ENCODE measurements at regions not wholly inside any gene's neighbourhood (a gene's known extent, or its start where the extent isn't known, plus 50 kb on each side); places are given as distances from the start of the nearest gene placed in this dataset.

DNA sequence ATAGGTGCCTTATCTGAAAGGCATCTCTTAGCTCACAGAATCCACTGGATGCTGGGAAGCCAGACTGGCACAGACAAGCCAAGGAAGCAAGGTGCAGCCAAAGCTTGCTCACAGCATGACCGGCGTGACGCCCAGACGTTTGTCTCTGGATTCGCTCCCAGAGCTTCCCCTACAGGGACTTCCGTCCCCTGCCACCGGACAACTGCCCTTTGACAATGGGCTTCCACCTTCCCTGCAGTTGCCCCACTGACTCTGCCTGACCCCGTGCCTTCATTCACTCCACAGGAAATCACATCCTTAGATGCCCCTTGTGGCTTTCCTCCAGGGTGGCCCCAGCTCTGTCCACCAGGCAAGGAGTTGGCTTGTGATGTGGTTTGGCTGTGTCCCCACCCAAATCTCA lies 94.8 kb upstream of the CDH4 start:
- no peaks in the 10 kb centered on the region for H3K27me3 Mint-ChIP-seq
- CTCF ChIA-PET = no interaction called here
- no peaks in the 10 kb centered on the region for H3K36me3 Mint-ChIP-seq (ENCODE audit: low read depth)
- no peak overlapping the region for H3K4me3 Mint-ChIP-seq
- H3K9me3 Mint-ChIP-seq = peaks cover 3% of the 10 kb centered on the region
- POLR2A ChIA-PET = no interaction called here
- no peak overlapping the region for H3K27ac Mint-ChIP-seq
- peaks cover 2% of the 10 kb centered on the region for H3K4me1 Mint-ChIP-seq
- DNase-seq = no peak

DNA sequence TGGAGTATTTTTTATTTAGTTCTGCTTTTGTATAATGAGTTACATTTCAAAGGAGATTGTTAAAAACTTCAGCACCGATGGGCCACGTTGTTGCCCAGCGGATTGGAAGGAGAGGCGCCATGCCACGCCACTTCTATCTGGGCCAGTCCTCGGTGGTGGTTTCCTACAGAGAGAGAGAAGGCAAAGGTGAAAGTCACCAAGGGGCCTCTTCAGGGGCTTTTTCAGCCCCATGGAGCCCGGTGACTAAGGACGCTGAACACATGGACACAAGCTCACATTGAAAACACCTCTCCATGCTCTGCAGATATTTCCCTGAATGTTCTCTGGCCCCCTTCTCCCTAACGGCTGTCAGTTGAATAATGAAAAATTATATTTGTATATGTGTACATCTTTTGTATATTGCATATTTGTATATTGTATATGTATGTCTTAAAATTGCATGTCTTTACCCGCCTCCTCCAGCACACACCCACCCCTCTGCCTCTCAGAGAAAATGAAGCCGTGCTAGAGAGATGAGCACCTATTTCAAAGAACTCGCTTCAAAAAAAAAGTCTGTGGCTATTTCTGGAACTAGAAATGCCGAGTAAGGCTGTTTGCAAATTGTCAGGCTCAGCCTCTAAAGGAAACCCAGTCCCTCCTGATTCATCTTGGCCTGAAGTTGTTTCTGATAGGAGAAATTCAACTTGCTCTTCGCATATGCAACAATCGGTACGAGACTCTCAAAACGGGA lies 91.9 kb upstream of the CDH4 start:
- CTCF ChIA-PET = no interaction called here
- Mint-ChIP-seq H3K27ac (no peak overlapping the region), H3K27me3 (no peaks in the 10 kb centered on the region), H3K9me3 (peaks cover 3% of the 10 kb centered on the region), H3K36me3 (ENCODE audit: low read depth) (no peaks in the 10 kb centered on the region), H3K4me1 (peaks cover 2% of the 10 kb centered on the region), H3K4me3 (no peak overlapping the region)
- DNase-seq = no peak
- POLR2A ChIA-PET = no interaction called here

DNA sequence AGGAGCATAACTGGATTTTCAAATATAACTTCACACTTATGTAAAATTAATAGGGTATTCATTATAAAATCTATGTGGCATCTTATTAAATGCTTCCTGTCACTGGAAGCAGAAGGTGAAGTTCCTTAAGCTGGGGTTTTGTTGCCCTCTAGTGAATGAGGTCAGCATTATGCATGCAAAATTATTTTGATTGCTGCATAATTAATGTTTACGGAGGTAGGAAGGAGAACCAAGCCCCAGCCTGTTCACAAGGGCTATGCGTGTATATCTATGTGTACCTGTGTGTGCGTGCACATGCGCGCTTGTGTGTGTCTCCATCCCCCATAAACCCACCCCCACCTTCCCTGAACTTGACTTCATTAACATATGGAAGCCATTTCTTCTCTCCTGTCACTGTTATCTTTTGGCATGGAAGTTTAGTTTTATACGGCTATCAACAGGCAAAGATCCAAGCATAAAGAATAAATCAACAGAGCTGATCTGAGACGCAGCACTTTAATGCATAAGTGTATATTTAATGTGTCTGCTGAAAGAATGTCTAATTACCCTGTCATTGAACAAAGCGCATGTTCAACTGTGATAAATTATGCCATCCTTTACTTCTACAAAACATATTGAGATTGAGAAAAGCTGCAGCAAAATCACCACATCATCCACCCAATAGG lies 90.2 kb upstream of the CDH4 start:
- Mint-ChIP-seq H3K27ac (no peak overlapping the region), H3K9me3 (peaks cover 3% of the 10 kb centered on the region), H3K4me3 (no peak overlapping the region), H3K4me1 (peaks cover 2% of the 10 kb centered on the region), H3K27me3 (no peaks in the 10 kb centered on the region), H3K36me3 (ENCODE audit: low read depth) (no peaks in the 10 kb centered on the region)
- ChIA-PET CTCF (no interaction called here), POLR2A (no interaction called here)
- no peak for DNase-seq

DNA sequence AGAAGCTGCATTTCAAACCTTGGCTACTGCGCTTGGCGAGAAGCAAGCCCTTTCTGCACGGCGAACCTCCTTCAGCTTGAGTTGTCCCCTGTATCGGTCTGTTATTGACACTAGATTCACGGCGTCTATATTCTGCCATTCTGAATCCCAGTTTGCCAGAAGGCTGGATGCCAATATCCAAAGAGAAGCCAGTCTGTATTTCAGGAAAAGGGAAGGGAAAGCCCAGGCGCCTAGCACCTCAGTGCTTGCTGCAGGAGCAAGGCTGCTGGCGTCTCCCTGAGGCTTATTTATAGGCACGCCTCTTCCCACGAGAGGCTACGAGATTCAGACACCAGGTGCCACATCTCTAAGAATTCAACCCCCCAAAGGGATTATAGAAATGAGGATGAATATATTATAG lies 89.6 kb upstream of the CDH4 start:
- H3K4me3 Mint-ChIP-seq = no peak overlapping the region
- H3K27ac Mint-ChIP-seq = no peak overlapping the region
- H3K9me3 Mint-ChIP-seq = peaks cover 3% of the 10 kb centered on the region
- ChIA-PET CTCF (no interaction called here), POLR2A (no interaction called here)
- peaks cover 2% of the 10 kb centered on the region for H3K4me1 Mint-ChIP-seq
- H3K27me3 Mint-ChIP-seq = no peaks in the 10 kb centered on the region
- no peaks in the 10 kb centered on the region for H3K36me3 Mint-ChIP-seq (ENCODE audit: low read depth)
- no peak for DNase-seq

DNA sequence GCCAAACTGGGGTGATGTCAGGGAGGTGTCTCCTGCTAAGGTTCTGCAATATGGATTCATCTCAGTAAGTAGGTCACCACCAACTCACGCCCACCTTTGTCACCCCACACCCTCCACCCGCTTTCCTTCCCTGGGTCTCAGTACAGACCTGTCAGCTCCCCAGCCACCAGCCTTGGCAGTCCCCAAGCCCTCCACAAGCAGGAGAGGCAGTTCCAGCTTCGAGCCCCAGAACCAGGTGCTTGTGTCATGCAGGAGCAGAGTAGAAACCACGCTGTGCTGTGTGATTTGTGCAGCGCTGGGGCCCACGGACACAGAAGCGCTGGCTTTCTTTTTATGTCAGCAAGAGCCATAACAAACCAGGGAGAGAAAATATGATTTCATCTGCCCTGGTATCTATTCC lies 89.0 kb upstream of the CDH4 start:
- Mint-ChIP-seq H3K27me3 (no peaks in the 10 kb centered on the region), H3K36me3 (ENCODE audit: low read depth) (no peaks in the 10 kb centered on the region), H3K27ac (no peak overlapping the region), H3K4me3 (no peak overlapping the region), H3K4me1 (peaks cover 2% of the 10 kb centered on the region), H3K9me3 (peaks cover 3% of the 10 kb centered on the region)
- no peak for DNase-seq
- ChIA-PET CTCF (no interaction called here), POLR2A (no interaction called here)

DNA sequence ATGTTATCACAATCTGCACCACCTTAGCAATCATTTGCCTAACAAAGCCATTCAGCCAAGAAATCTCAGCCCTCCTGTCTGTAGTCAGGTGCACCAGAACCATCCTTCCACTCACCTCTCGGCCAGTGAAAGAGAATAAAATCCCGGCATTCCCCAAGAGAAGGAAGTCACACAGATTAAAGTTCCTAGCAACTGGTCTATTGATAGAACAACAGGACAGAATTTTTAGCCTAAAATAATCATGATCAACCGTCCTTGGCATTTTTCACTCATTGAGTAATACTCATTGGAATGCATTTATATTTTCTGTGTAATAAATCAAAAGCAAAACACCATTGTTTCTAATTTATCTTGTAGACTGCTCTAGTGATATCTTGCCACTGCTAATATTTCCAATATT lies 85.7 kb upstream of the CDH4 start:
- no peaks in the 10 kb centered on the region for H3K4me1 Mint-ChIP-seq
- no peak overlapping the region for H3K4me3 Mint-ChIP-seq
- H3K27ac Mint-ChIP-seq = no peak overlapping the region
- ChIA-PET CTCF (no interaction called here), POLR2A (no interaction called here)
- H3K9me3 Mint-ChIP-seq = no peaks in the 10 kb centered on the region
- H3K36me3 Mint-ChIP-seq (ENCODE audit: low read depth) = no peaks in the 10 kb centered on the region
- DNase-seq = no peak
- H3K27me3 Mint-ChIP-seq = no peaks in the 10 kb centered on the region

DNA sequence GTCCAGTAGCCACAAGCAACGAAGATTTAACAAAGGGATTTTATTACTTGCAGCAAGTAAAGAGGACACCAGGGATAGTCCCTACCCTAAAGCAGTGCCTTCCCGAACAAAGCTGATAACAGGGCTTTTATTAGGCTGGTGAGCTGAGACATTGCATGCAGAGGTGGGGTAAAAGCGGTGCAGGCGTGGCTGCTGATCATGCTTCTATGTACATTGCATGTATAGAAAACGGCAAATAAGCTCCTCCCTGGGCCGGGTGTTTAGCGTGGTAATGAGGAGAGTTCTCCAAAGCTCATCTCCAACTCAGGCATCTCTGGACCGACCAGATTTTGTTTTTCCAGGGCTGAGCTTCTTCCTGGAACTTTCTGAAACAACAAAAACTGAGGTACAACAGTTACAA lies 83.5 kb upstream of the CDH4 start:
- DNase-seq = no peak
- H3K9me3 Mint-ChIP-seq = no peaks in the 10 kb centered on the region
- no peaks in the 10 kb centered on the region for H3K36me3 Mint-ChIP-seq (ENCODE audit: low read depth)
- POLR2A ChIA-PET = no interaction called here
- no peak overlapping the region for H3K4me3 Mint-ChIP-seq
- no peaks in the 10 kb centered on the region for H3K4me1 Mint-ChIP-seq
- CTCF ChIA-PET = no interaction called here
- no peaks in the 10 kb centered on the region for H3K27me3 Mint-ChIP-seq
- H3K27ac Mint-ChIP-seq = no peak overlapping the region

DNA sequence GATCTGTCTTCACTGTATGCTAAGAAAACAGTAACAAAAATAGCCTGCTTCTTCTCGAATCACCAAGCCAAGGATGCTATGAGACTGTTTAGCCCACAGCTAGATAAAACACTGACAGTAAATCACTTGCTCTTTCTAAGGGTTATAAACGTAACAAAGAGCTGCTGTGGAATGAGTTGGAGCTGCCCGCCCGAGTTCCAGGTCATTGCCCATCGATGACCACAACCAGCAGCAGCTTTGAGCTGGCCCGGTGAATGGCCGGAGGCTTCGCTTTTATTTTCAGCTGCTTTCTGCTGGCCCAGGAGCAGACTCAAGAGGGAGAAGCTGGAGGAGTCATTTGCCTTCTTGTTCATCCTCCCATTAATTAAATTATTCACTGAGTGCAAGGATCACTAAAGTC lies 82.2 kb upstream of the CDH4 start:
- Mint-ChIP-seq H3K4me3 (no peak overlapping the region), H3K36me3 (ENCODE audit: low read depth) (no peaks in the 10 kb centered on the region), H3K27ac (no peak overlapping the region), H3K9me3 (no peaks in the 10 kb centered on the region), H3K27me3 (no peaks in the 10 kb centered on the region), H3K4me1 (no peaks in the 10 kb centered on the region)
- no peak for DNase-seq
- CTCF ChIA-PET = no interaction called here
- POLR2A ChIA-PET = no interaction called here

DNA sequence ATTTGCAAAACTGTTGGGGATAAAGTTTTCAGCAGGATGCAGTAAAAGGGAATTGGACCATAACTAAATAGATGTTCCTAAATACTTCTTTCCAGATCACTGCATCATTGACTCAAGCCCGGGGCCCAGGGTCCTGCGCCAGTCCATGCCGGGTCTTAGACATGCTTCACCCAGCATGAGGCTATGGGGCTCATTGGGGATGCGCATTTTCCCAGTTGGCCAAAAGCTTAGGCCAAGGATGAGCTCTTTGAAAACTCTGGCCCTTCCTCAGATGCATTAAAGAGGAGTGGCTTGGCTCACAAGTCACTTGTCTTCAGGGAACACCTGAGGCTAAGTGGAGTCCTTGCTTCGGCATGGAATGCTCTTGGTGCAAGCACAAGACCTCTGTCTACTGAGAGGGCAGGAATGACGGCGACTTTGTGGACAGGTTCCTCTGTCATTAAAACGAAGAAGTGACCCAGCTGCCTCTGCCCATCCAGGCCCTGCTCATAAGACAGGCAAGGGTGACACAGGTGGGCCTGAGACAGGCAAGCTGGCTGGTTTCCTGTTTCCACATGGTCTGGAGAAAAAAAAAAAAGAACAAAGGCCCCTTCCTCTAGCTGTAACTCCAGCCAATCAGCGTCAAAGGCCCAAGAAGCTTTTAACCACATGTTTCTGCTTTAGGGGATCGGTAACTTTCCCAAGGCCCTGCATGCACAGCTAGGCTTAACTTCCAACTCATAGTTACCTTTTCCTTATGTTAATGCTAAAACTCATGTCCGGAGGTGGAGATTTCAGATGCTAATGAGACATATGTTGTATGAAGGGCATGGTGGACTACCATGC lies 81.4 kb upstream of the CDH4 start:
- H3K27me3 Mint-ChIP-seq = no peaks in the 10 kb centered on the region
- CTCF ChIA-PET = interaction anchor here (0.7 kb wide), 1 partner anchor 549 kb away, joined by 3 read pairs; no protein-coding TSS in a partner anchor
- no peak for DNase-seq
- H3K4me3 Mint-ChIP-seq = no peak overlapping the region
- no peak overlapping the region for H3K27ac Mint-ChIP-seq
- POLR2A ChIA-PET = no interaction called here
- no peaks in the 10 kb centered on the region for H3K9me3 Mint-ChIP-seq
- H3K4me1 Mint-ChIP-seq = no peaks in the 10 kb centered on the region
- no peaks in the 10 kb centered on the region for H3K36me3 Mint-ChIP-seq (ENCODE audit: low read depth)

DNA sequence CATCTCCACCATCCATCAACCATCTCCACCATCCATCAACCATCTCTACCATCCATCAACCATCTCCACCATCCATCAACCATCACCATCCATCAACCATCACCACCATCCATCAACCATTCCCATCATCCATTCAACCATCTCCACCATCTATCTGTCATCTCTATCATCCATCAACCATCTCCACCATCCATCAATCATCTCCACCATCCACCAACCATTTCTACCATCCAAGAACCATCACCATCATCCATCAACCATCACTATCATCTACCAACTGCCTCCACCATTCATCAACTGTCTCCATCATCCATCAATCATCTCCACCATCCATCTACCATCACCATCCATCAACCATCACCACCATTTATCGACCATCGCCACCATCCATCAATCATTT lies 78.8 kb upstream of the CDH4 start:
- Mint-ChIP-seq H3K4me3 (no peak overlapping the region), H3K4me1 (no peaks in the 10 kb centered on the region), H3K9me3 (no peaks in the 10 kb centered on the region), H3K36me3 (ENCODE audit: low read depth) (no peaks in the 10 kb centered on the region), H3K27ac (no peak overlapping the region), H3K27me3 (no peaks in the 10 kb centered on the region)
- no peak for DNase-seq
- POLR2A ChIA-PET = no interaction called here
- CTCF ChIA-PET = no interaction called here

DNA sequence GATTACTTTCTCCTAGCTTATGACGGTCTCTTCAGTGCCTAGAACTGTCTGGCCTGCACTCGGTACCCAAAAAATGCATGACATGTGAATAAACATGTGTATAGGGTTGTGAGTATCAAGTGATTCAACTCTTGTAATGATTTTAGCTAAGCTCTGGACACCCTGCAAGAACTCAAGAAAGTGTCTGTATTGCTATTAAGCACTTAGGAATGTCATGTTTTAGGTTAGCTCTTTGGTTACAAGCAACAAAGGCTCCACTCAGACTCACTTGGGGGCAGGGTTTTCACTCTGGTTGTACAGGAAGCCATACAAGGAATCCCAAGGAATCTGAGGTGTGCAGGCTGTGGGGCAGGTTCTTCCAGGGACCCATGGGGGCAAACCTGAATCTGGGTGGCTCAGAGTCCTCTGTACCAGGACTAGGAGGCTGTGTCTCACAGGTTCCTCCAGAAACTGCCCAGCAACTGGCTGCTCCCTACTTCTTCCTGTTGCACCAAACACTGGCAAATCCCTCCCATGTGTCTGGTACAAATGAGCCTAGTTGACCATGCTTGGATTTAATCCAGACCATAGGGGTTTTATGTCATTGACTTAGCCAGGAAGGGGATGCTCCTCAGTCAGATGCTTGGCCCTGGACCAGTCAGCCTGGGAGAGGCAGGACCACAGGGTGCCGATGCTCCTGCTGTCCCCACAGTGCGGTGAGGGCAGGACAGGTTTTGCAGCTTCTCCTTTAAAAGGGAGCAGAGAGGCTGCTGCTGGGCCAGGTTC lies 77.9 kb upstream of the CDH4 start:
- no peaks in the 10 kb centered on the region for H3K27me3 Mint-ChIP-seq
- no peaks in the 10 kb centered on the region for H3K4me1 Mint-ChIP-seq
- H3K27ac Mint-ChIP-seq = no peak overlapping the region
- no peaks in the 10 kb centered on the region for H3K36me3 Mint-ChIP-seq (ENCODE audit: low read depth)
- no peaks in the 10 kb centered on the region for H3K9me3 Mint-ChIP-seq
- POLR2A ChIA-PET = no interaction called here
- no peak for DNase-seq
- CTCF ChIA-PET = no interaction called here
- H3K4me3 Mint-ChIP-seq = no peak overlapping the region

DNA sequence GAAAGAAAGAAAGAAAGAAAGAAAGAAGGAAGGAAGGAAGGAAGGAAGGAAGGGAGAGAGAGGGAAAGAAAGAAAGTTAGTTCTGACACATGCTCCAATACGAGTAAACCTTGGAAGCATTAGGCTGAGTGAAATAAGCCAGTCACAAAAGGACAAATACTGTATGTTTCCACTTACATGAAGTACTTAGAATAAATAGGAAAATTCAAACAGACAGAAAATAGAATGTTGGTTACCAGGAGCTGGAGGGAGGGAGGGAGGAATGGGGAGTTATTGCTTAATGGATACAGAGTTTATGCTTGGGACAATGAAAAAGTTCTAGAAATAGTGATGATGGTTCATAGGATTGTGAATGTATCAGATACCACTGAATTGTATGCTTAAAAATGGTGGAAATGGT lies 75.2 kb upstream of the CDH4 start:
- Mint-ChIP-seq H3K4me3 (no peak overlapping the region), H3K36me3 (ENCODE audit: low read depth) (no peaks in the 10 kb centered on the region), H3K27me3 (no peaks in the 10 kb centered on the region), H3K9me3 (no peaks in the 10 kb centered on the region), H3K4me1 (no peaks in the 10 kb centered on the region), H3K27ac (no peak overlapping the region)
- ChIA-PET CTCF (interaction anchor here (0.9 kb wide), 1 partner anchor 52 kb away, joined by 4 read pairs; no protein-coding TSS in a partner anchor), POLR2A (interaction anchor here (0.7 kb wide), 1 partner anchor 49 kb away, joined by 3 read pairs; no protein-coding TSS in a partner anchor)
- no peak for DNase-seq

DNA sequence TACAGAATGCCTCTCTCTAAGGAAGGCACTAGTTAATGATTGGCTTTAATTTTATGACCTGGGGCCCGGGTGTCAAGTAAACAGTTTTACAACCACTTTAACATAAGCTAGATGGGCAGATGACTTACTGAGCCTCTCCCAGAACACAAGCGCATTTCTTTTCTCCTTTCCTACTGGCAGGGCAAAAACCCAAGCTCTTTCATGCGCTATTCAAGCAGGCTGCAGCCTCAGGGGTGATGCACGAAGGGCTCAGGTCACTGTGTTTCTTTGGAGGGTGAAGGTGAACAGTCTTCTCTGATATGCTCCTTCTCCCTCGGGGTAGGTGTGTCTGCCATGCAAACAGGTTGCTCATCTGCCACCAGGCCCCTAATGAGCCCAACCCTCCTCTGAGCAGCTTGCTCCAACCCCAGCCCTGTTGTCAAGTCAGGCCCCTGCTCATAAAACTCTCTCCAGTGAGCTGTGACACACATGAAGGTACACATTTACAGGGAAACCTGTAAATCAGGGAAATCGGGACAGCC lies 73.5 kb upstream of the CDH4 start:
- Mint-ChIP-seq H3K4me3 (no peak overlapping the region), H3K9me3 (no peaks in the 10 kb centered on the region), H3K4me1 (no peaks in the 10 kb centered on the region), H3K36me3 (ENCODE audit: low read depth) (no peaks in the 10 kb centered on the region), H3K27ac (no peak overlapping the region), H3K27me3 (no peaks in the 10 kb centered on the region)
- ChIA-PET CTCF (no interaction called here), POLR2A (no interaction called here)
- no peak for DNase-seq

Data from activated CD4-positive, alpha-beta T cell treated with anti-CD3 and anti-CD28 coated beads, Interleukin-2, amount 10 ng/mL, durations not matched to agents 7 days and 5 days (primary cell).